ENCODE measurements at regions not wholly inside any gene's neighbourhood (a gene's known extent, or its start where the extent isn't known, plus 50 kb on each side); places are given as distances from the start of the nearest gene placed in this dataset.

DNA sequence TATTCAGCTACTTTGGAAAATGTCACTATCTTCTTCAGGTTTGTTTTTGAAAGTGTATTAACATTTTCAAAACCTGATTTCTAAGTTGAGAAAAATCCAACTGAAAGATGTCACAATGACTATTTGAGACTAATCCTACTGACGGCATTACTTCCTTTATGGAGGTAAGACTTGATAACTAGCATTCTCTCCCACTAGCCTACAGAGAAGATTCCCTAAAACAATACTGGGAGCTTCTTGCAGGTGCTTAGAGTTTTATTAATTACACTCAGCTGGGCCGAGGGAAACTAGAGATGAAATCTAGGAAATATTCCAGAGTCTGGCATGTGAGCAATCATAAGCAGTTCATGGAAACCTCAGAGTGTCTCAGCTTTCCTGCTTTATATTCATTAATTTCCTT, 114.0 kb downstream of the LCA5 start:
- TF ChIP-seq, protein P1, sequence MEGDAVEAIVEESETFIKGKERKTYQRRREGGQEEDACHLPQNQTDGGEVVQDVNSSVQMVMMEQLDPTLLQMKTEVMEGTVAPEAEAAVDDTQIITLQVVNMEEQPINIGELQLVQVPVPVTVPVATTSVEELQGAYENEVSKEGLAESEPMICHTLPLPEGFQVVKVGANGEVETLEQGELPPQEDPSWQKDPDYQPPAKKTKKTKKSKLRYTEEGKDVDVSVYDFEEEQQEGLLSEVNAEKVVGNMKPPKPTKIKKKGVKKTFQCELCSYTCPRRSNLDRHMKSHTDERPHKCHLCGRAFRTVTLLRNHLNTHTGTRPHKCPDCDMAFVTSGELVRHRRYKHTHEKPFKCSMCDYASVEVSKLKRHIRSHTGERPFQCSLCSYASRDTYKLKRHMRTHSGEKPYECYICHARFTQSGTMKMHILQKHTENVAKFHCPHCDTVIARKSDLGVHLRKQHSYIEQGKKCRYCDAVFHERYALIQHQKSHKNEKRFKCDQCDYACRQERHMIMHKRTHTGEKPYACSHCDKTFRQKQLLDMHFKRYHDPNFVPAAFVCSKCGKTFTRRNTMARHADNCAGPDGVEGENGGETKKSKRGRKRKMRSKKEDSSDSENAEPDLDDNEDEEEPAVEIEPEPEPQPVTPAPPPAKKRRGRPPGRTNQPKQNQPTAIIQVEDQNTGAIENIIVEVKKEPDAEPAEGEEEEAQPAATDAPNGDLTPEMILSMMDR (IDR thresholded peaks at IDR 0.05 in 2 of 3, conservative IDR thresholded peaks at IDR 0.05 in 1 of 3; ENCODE audit: borderline replicate concordance in 1 of 3, insufficient read depth in 1 of 3, low read depth in 2 of 3, low read length in 2 of 3) = no peak
- TF ChIP-seq YY1 (IDR thresholded peaks at IDR 0.05; ENCODE audit: extremely low read depth, insufficient replicate concordance, low read depth, low read length) (no peak), EZH2phosphoT487 (IDR thresholded peaks at IDR 0.05; ENCODE audit: borderline replicate concordance) (no peak), POLR2AphosphoS5 (IDR thresholded peaks at IDR 0.05; ENCODE audit: low read depth, low read length) (no peak)
- TF ChIP-seq, protein P2, sequence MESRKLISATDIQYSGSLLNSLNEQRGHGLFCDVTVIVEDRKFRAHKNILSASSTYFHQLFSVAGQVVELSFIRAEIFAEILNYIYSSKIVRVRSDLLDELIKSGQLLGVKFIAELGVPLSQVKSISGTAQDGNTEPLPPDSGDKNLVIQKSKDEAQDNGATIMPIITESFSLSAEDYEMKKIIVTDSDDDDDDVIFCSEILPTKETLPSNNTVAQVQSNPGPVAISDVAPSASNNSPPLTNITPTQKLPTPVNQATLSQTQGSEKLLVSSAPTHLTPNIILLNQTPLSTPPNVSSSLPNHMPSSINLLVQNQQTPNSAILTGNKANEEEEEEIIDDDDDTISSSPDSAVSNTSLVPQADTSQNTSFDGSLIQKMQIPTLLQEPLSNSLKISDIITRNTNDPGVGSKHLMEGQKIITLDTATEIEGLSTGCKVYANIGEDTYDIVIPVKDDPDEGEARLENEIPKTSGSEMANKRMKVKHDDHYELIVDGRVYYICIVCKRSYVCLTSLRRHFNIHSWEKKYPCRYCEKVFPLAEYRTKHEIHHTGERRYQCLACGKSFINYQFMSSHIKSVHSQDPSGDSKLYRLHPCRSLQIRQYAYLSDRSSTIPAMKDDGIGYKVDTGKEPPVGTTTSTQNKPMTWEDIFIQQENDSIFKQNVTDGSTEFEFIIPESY (IDR thresholded peaks at IDR 0.05; ENCODE audit: extremely low read depth, insufficient replicate concordance, low read length) = no peak
